ENCODE measurements at regions not wholly inside any gene's neighbourhood (a gene's known extent, or its start where the extent isn't known, plus 50 kb on each side); places are given as distances from the start of the nearest gene placed in this dataset.

- TF ChIP-seq ETS1 (IDR thresholded peaks at IDR 0.05), result no peak
- no peak for TF ChIP-seq JUNB (IDR thresholded peaks at IDR 0.05; ENCODE audit: unreplicated experiment)
- TF ChIP-seq CREB1 (CRISPR knock-in tag; IDR thresholded peaks at IDR 0.05; ENCODE audit: low read depth), result no peak
These were observed 72.1 kb upstream of the LHX8 start (continued) for GRCh38 chr1:75062111-75062510.

- Mint-ChIP-seq H3K9me3 (no peaks in the 10 kb centered on the region), H3K36me3 (ENCODE audit: low read depth) (no peaks in the 10 kb centered on the region), H3K4me1 (peaks cover 4% of the 10 kb centered on the region), H3K27me3 (ENCODE audit: insufficient read depth, low read depth, poor library complexity) (no peaks in the 10 kb centered on the region), H3K27ac (no peak overlapping the region), H3K4me3 (no peak overlapping the region)
- Histone ChIP-seq H4K20me1 (replicated peaks; ENCODE audit: insufficient read depth) (no peaks in the 10 kb centered on the region), H3K4me2 (no peak overlapping the region), H3K9me2 (ENCODE audit: insufficient read depth) (no peaks in the 10 kb centered on the region), H3K4me1 (ENCODE audit: insufficient read depth) (peaks cover 1% of the 10 kb centered on the region; the same call in 1 of the 2 replicates), H3K27me3 (ENCODE audit: insufficient read depth) (no peaks in the 10 kb centered on the region), H3K27ac (ENCODE audit: low read depth) (no peak overlapping the region), H3F3A (replicated peaks; ENCODE audit: low read depth) (no peaks in the 10 kb centered on the region), H2AFZ (0 out of 2 replicates have a peak overlapping the region, but pooled peaks have one; percentile 25), H3K36me3 (ENCODE audit: insufficient read depth) (no peaks in the 10 kb centered on the region), H3K79me2 (replicated peaks; ENCODE audit: insufficient read depth) (no peaks in the 10 kb centered on the region), H3K4me3 (no peak overlapping the region)
- ATAC-seq (peak; percentile 45; the same call in 2 of the 3 replicates), DNase-seq (ENCODE audit: low spot score) (peak; percentile 56)
- TF ChIP-seq ZNF114 (CRISPR knock-in tag; IDR thresholded peaks at IDR 0.05), result no peak
- no peak for TF ChIP-seq STAT1 (IDR thresholded peaks at IDR 0.05; ENCODE audit: unreplicated experiment)
- peak in 1 of 2 experiments; percentile 62; a peak in 3 of 4 replicates for TF ChIP-seq CTCF (conservative IDR thresholded peaks at IDR 0.05; ENCODE audit: low read depth in 2 of 2)
- TF ChIP-seq POLR2AphosphoS5 (IDR thresholded peaks at IDR 0.05; ENCODE audit: low read depth), result no peak
- no peak for TF ChIP-seq ZNF331 (CRISPR knock-in tag; IDR thresholded peaks at IDR 0.05; ENCODE audit: low read depth)
- no peak for TF ChIP-seq EZH2 (IDR thresholded peaks at IDR 0.05; ENCODE audit: low read depth, unreplicated experiment)
- TF ChIP-seq REST (IDR thresholded peaks at IDR 0.05; ENCODE audit: unreplicated experiment), result no peak
These were observed 66.2 kb upstream of the LHX8 start for GRCh38 chr1:75067975-75068374.
